HG03439 (cell line): ENCODE measurements at regions not wholly inside any gene's neighbourhood (a gene's known extent, or its start where the extent isn't known, plus 50 kb on each side); places are given as distances from the start of the nearest gene placed in this dataset.
A peak's percentile ranks its signal among the peaks of the same experiment; 100 is the strongest.
"Not testable (repeated sequence)": the region's sequence is repeated elsewhere in the genome, so short reads cannot be mapped to it uniquely, and the experiment has no call there.

Source experiments
- ATAC-seq: cut with Tn5 transposase; IDR thresholded peaks from one replicate; pipeline ENCODE4 v1.9.1; 2021; ENCODE audit warnings: mild to moderate bottlenecking, moderate library complexity; ENCODE audit not compliant: unreplicated experiment

DNA sequence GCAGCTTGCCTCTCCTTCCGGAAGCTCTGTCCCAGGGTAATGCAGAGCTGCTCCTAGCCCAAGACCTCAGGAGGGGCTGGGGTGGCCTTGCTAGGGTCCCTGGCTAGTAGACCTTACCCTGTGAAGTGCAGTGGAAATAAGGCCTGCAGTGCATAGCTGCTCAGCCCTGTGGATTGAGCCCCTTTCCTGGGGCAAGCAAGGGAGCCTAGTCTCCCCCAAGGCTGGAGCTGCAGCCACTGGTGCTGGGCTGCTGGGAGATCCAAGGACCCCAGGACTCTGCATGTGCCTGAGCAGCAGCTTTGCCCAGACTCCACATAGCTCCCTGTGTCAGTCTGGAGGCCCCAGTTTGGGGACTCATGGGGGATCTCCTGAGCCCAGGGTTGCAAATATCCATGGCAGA lies 57.9 kb downstream of the FANCF start:
- no peak for ATAC-seq

- ATAC-seq: no peak
These were observed 59.3 kb downstream of the FANCF start for GRCh38 chr11:22566293-22566692.

GRCh38 chr11:22561283-22561682 lies 64.3 kb downstream of the FANCF start:
- ATAC-seq: no peak

- no peak for ATAC-seq
These were observed 66.2 kb downstream of the FANCF start for GRCh38 chr11:22559416-22559815.

- ATAC-seq: no peak
These were observed 67.0 kb downstream of the FANCF start for GRCh38 chr11:22558664-22559063.

DNA sequence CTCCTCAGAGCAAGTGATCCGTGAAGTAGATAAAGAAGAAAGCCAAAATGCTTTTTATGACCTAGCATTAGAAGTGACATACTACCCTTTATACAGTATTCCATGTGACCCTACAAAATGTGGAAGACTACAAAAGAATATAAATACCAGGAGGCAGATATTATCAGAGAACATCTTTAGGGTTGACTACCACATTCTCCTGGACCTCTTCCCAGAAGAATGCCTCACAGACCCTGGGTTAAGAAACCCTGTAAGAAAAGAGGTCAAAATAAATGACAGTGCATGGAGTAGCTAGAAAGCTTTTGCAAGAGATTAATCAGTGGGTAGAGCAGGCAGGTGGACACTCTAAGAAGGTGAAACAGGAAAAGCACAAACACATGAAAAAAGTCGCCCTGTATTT lies 69.2 kb downstream of the FANCF start:
- no peak for ATAC-seq

DNA sequence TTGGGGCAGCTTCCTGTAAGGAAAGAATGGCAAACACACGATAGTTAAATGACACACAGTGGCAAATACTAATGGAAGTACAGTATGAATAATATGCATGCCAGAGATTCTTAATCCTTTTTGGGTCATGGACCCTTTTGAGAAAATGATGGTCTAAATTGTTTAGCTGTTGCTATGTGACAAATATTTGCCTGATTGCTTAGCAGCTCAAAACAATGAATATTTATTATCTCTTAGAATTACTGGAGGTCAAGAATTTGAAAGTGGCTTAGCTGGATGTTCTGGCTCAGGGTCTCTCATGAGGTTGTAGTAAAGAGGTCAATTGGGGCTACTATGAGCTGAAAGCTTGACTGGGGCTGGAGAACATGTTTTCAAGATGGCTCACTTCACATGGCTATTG lies 69.7 kb downstream of the FANCF start:
- no peak for ATAC-seq

GRCh38 chr11:22554221-22554620 lies 71.4 kb downstream of the FANCF start:
- ATAC-seq: peak; percentile 61

- ATAC-seq: no peak
These were observed 72.7 kb downstream of the FANCF start for GRCh38 chr11:22552885-22553284.

GRCh38 chr11:22546746-22547145 lies 78.9 kb downstream of the FANCF start:
- ATAC-seq: no peak

GRCh38 chr11:22543261-22543660 lies 82.4 kb downstream of the FANCF start:
- ATAC-seq: no peak

DNA sequence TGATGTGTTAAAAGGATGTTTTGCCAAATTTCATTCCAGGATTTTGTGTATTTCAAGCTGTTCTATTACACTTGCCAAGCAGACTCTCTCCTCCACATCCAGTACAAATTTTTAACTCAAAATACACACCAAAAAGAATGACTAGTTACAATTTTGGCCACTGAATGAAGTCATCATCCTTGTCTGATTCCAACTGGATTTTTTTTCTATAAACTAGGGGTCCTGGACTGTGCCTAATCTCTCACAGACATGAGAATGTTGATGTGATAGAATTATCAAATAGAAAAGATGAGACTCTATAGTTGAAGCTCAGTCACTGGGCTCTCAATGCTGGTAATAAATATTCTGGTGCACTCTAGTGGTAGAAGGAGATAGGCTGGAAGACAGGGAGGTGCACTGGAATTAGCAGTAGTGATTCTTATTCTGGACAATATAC lies 85.8 kb downstream of the FANCF start:
- no peak for ATAC-seq

DNA sequence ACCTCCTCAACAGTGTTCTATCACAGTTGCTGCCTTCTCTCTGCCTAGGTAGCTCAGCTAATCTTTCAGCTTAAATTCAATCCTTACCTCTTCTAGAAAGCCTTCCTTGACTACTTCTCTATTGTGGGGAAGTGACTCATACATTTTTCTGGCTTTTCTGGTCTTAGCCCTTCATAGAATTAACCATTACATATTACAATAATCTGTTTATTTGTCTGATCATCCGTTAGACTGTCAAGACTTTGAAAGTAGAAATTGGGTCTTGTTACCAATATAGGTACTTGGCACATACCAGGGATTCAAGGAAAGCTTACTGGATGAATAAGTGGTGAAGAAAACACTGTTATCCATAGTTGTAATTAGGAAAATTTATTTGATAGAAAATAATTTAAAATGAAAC lies 89.6 kb downstream of the FANCF start:
- no peak for ATAC-seq

DNA sequence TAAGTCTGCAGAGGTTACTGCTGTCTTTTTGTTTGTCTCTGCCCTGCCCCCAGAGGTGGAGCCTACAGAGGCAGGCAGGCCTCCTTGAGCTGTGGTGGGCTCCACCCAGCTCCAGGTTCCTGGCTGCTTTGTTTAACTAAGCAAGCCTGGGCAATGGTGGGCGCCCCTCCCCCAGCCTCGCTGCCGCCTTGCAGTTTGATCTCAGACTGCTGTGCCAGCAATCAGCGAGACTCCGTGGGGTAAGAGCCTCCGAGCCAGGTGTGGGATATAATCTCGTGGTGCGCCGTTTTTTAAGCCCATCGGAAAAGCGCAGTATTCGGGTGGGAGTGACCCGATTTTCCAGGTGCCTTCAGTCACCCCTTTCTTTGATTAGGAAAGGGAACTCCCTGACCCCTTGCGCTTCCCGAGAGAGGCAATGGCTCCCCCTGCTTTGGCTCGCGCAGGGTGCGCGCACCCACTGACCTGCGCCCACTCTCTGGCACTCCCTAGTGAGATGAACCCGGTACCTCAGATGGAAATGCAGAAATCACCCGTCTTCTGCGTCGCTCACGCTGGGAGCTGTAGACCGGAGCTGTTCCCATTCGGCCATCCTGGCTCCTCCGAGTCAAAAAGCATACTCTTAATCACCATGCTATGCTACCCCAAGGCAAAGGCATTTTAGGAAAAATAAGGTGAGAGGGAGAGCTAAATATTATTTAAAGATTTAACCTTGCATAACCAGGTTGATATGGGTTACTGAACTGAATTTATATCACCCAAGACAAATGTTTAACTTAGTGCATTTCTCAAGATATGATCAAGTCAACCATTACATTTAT lies 96.8 kb downstream of the FANCF start:
- ATAC-seq: not testable (repeated sequence)

DNA sequence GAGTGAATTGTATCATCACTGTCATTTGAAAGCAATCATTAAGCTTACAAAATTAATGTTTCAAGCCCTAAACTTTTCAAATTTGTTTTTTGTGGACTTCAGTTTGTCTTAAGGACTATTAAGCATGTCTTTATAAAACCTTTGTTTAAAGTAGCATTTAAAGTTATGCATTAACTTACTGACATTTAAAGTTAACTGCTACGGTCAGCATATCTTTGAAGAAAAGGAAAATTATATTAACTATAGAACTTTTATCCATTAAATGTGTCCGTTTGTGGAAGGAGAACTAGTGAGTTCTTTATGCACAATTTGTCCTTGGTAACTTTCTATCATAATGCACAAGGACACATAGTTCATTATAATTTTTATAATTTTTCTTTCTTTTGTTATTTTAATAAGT lies 103.4 kb downstream of the FANCF start:
- ATAC-seq: no peak

GRCh38 chr11:22521226-22521625 lies 104.4 kb downstream of the FANCF start:
- ATAC-seq: no peak

DNA sequence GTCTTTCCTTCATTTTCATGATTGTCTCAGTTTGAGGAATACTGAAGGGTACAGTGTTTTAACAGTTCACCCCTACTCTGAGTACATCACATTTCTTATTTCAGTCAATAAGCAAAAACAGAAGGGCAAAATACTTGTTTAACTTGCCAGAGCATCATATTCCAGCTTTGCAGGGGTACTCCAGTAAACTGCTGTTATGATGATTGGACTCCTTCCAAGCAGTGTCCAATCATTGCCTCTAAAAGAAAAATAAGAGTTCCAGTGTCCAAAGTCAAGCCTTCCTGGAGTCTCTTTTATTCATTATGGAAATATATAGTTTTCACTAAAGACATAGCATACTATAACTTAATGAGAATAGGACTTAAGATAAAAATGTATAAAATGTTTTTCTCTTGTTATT lies 105.1 kb downstream of the FANCF start:
- ATAC-seq: no peak

DNA sequence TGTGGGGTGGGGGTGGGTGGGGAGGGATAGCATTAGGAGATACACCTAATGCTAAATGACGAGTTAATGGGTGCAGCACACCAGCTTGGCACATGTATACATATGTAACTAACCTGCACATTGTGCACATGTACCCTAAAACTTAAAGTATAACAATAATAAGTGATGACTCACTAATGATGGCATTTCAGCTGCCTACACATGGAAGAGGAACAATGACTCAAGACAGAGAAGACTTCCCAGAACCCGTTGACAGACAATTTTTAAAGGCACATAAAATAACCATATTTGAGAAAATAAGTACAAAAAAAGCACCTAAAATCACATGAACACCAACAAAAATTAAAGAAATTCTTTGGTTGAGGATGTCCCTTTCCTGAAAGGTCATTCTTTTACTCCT lies 107.3 kb downstream of the FANCF start:
- not testable (repeated sequence) for ATAC-seq

- no peak for ATAC-seq
These were observed 109.5 kb downstream of the FANCF start for GRCh38 chr11:22516111-22516510.

DNA sequence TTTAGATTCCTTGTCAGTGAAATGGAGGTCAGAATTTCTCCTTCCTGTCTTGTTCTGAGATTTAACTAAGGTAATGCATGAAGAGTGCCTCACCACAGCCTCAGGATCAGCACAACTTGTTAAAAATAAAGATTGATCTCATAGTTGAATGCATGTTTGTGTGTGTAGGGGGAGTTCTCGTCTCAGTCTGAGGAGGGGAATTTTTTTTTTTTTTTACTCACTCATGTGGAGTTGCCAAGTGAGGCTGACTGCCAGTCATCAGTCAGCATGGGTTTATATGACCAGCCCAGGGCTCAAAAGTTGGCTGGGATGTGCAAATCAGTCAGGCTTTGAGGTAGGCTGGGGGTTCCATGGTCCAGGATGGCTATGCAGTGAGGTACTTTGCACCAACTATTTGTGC lies 113.2 kb downstream of the FANCF start:
- no peak for ATAC-seq

DNA sequence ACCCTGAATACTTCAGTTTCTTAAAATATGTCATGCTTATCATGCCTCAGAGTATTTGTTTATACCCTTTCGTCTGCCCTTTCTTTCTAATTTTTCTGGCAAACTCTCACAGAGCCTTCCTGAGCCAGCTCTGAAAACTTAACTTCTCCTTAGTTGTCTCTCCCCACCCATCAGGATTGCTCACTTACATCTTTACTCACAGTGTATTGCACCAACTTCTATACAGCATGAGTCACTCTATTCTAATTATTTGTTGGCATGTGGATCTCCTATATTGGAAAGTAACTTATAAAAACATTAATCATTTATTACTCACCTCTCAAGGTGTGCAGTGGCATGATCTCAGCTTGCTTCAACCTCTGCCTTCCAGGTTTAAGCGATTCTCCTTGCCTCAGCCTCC lies 114.9 kb downstream of the FANCF start:
- no peak for ATAC-seq

DNA sequence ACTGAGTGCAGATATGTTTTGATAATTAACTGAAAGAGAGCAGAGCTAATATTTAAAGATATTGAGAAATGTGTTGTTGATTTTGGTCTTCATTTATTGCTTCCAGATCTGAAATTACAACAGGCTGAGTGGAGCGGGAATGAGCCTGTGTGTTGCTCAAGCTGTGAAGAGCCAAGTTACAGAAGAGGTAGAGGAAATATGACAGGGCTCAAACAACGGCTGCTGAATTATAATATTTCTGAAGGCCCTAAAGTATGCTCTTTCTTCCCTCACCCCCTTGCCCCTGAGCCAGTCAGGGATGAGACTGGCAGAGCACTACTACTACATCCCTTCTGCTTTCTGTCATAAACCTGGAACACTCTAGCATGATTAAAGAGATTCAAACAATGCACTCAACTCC lies 115.6 kb downstream of the FANCF start:
- no peak for ATAC-seq

DNA sequence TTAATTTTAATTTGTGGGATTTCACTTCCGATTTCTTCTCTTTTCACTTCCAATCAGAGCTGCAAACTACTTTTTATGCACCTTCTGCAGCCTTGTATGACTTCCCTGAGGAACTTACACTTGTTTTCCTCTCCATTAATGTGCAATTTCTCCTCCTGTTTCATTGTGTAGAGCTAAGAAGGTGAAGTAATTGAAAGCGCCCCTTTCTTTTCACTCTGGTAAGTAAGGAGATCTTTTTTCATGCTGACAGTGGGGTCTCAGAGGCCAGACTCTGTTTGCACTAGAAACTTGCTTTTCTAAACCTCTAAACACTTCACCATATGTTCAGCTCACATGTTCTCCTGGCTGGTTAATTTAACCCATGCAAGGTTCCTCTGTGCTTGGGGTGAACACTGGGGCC lies 117.0 kb downstream of the FANCF start:
- ATAC-seq: no peak
